ENCODE measurements at regions not wholly inside any gene's neighbourhood (a gene's known extent, or its start where the extent isn't known, plus 50 kb on each side); places are given as distances from the start of the nearest gene placed in this dataset.
A peak's percentile ranks its signal among the peaks of the same experiment; 100 is the strongest.

DNA sequence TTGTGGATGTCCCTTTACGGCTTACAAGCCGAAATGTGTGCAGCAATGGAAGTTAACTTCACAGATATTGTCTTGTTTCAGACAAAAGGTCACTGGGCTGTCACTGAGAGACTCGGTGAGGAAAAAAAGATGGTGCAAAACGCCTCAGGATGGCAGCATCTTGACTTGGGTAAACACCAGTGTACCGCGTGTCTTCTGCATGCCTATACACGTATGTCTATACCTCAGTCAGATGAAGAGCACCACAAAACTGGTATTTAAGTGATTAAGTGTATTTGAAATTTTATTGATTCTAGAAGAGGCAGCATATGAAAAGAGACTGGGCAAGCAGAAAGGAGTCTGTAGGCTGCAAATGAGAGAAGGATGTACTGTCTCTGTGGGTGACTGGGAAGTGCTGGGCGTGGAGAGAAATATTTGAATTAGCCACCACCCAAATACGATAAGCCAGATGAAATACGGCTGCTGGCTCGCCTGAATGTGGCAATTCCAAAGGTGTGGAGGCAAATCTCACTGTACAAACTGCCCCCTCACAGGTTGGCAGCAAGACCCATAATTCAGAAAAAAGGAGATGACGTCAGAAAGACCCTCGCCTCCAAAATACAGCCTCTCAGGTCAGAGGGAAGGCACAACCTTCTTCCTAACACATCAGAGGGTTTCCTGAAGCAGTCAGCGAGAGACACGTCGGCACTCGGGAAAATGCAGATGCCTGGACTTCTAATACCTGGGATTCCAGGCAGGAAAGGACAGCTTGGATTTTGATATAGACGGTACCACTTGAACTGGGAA is 53.4 kb upstream of the NEO1 start:
- no peaks in the 10 kb centered on the region for H3K36me3 ChIP-seq (replicated peaks; ENCODE audit: insufficient read depth, low read depth)
- H4K20me1 ChIP-seq (ENCODE audit: insufficient read depth, poor library complexity, severe bottlenecking), result no peaks in the 10 kb centered on the region
- H3K27me3 ChIP-seq, result no peaks in the 10 kb centered on the region
- H3K27ac ChIP-seq, result no peak overlapping the region
- no peak overlapping the region for H3K4me3 ChIP-seq
- WGBS (ENCODE audit: low lambda C conversion rate, missing lambda C conversion rate), result 89% methylated on average over 18 of the region's 18 CpGs
- H3K9me2 ChIP-seq (replicated peaks; ENCODE audit: insufficient read depth), result no peaks in the 10 kb centered on the region
- no peak for TF ChIP-seq EZH2phosphoT487 (IDR thresholded peaks at IDR 0.05; ENCODE audit: low read depth, severe bottlenecking, unreplicated experiment)
- no peaks in the 10 kb centered on the region for H3K4me1 ChIP-seq (ENCODE audit: insufficient read depth)
- no peaks in the 10 kb centered on the region for H3K79me2 ChIP-seq
- no peak for DNase-seq (ENCODE audit: low spot score)
- no peak overlapping the region for H3K4me2 ChIP-seq
- no peaks in the 10 kb centered on the region for H3K9me3 ChIP-seq (ENCODE audit: low read depth)
- no peak overlapping the region for H2AFZ ChIP-seq

DNA sequence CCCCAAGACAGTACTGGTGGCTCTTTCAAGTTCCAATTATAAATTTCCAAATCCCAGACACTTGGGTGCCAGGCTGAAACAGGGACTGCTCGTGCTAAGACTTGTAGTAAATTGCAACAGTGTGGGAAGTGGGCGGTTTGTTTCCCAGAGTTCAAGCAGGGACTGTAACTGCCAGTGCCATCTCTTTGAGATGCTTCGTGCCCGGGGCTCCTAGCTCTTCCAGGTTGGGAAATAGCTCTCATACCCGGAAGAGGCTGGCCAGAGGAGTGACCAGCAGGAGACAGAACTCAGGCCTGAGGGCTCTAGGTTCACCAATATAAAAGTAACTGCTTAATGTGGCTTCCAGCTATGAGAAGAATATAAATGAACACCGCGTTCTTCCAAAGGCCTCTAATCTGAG is 54.0 kb upstream of the NEO1 start:
- no peak overlapping the region for H3K27ac ChIP-seq
- no peak for DNase-seq (ENCODE audit: low spot score)
- no peaks in the 10 kb centered on the region for H3K79me2 ChIP-seq
- 76% methylated on average over 7 of the region's 7 CpGs for WGBS (ENCODE audit: low lambda C conversion rate, missing lambda C conversion rate)
- no peaks in the 10 kb centered on the region for H3K9me2 ChIP-seq (replicated peaks; ENCODE audit: insufficient read depth)
- H3K4me3 ChIP-seq, result no peak overlapping the region
- no peaks in the 10 kb centered on the region for H3K36me3 ChIP-seq (replicated peaks; ENCODE audit: insufficient read depth, low read depth)
- no peaks in the 10 kb centered on the region for H3K4me1 ChIP-seq (ENCODE audit: insufficient read depth)
- H4K20me1 ChIP-seq (ENCODE audit: insufficient read depth, poor library complexity, severe bottlenecking), result no peaks in the 10 kb centered on the region
- no peaks in the 10 kb centered on the region for H3K9me3 ChIP-seq (ENCODE audit: low read depth)
- TF ChIP-seq EZH2phosphoT487 (IDR thresholded peaks at IDR 0.05; ENCODE audit: low read depth, severe bottlenecking, unreplicated experiment), result no peak
- TF ChIP-seq EZH2 (IDR thresholded peaks at IDR 0.05; ENCODE audit: borderline replicate concordance), result no peak
- TF ChIP-seq CTCF (IDR thresholded peaks at IDR 0.05; ENCODE audit: poor library complexity), result no peak
- H3K27me3 ChIP-seq, result no peaks in the 10 kb centered on the region
- H3K4me2 ChIP-seq, result no peak overlapping the region
- no peak overlapping the region for H2AFZ ChIP-seq

- Histone ChIP-seq H2AFZ (no peak overlapping the region), H3K9me3 (ENCODE audit: low read depth) (no peaks in the 10 kb centered on the region), H3K4me1 (ENCODE audit: insufficient read depth) (no peaks in the 10 kb centered on the region), H3K4me3 (no peak overlapping the region), H3K79me2 (no peaks in the 10 kb centered on the region), H3K27me3 (no peaks in the 10 kb centered on the region), H4K20me1 (ENCODE audit: insufficient read depth, poor library complexity, severe bottlenecking) (no peaks in the 10 kb centered on the region), H3K9me2 (replicated peaks; ENCODE audit: insufficient read depth) (no peaks in the 10 kb centered on the region), H3K4me2 (no peak overlapping the region), H3K36me3 (replicated peaks; ENCODE audit: insufficient read depth, low read depth) (no peaks in the 10 kb centered on the region), H3K27ac (no peak overlapping the region)
- 95% methylated on average over 2 of the region's 2 CpGs for WGBS (ENCODE audit: low lambda C conversion rate, missing lambda C conversion rate)
- no peak for DNase-seq (ENCODE audit: low spot score)
- TF ChIP-seq CTCF (IDR thresholded peaks at IDR 0.05; ENCODE audit: poor library complexity) (no peak), EZH2phosphoT487 (IDR thresholded peaks at IDR 0.05; ENCODE audit: low read depth, severe bottlenecking, unreplicated experiment) (no peak), EZH2 (IDR thresholded peaks at IDR 0.05; ENCODE audit: borderline replicate concordance) (no peak)
Measured at GRCh38 chr15:72995849-72996248, 56.4 kb upstream of the NEO1 start.

- WGBS (ENCODE audit: low lambda C conversion rate, missing lambda C conversion rate), result 54% methylated on average over 9 of the region's 9 CpGs
- TF ChIP-seq EZH2 (IDR thresholded peaks at IDR 0.05; ENCODE audit: borderline replicate concordance), result no peak
- TF ChIP-seq EZH2phosphoT487 (IDR thresholded peaks at IDR 0.05; ENCODE audit: low read depth, severe bottlenecking, unreplicated experiment), result no peak
- TF ChIP-seq CTCF (IDR thresholded peaks at IDR 0.05; ENCODE audit: poor library complexity), result no peak
- Histone ChIP-seq H3K4me1 (ENCODE audit: insufficient read depth) (no peaks in the 10 kb centered on the region), H3K27ac (no peak overlapping the region), H3K4me3 (no peak overlapping the region), H3K27me3 (no peaks in the 10 kb centered on the region), H3K79me2 (no peaks in the 10 kb centered on the region), H3K9me2 (replicated peaks; ENCODE audit: insufficient read depth) (no peaks in the 10 kb centered on the region), H3K36me3 (replicated peaks; ENCODE audit: insufficient read depth, low read depth) (no peaks in the 10 kb centered on the region), H3K4me2 (peak overlapping the region; percentile 20), H4K20me1 (ENCODE audit: insufficient read depth, poor library complexity, severe bottlenecking) (no peaks in the 10 kb centered on the region), H3K9me3 (ENCODE audit: low read depth) (no peaks in the 10 kb centered on the region), H2AFZ (no peak overlapping the region)
- no peak for DNase-seq (ENCODE audit: low spot score)
Measured at GRCh38 chr15:72994534-72995177, 57.6 kb upstream of the NEO1 start.

Measured in hepatocyte (in vitro differentiated cells).